KMS-11 (cell line): ENCODE measurements at regions not wholly inside any gene's neighbourhood (a gene's known extent, or its start where the extent isn't known, plus 50 kb on each side); places are given as distances from the start of the nearest gene placed in this dataset.

Source experiments
- H2AFZ ChIP-seq: fragments of 200-600 bp; sonication (generic); 2 replicates; pipeline ENCODE4 v1.6.1; 2016; ENCODE audit warnings: antibody characterized with exemption, mixed run types, low read depth
- H3K27ac ChIP-seq: fragments of 200-600 bp; sonication (generic); 2 replicates; pipeline ENCODE4 v1.6.1; 2016; ENCODE audit warnings: mild to moderate bottlenecking, mixed run types
- H3K27me3 ChIP-seq: fragments of 200-600 bp; sonication (generic); 2 replicates; pipeline ENCODE4 v1.6.1; 2017; ENCODE audit warnings: mild to moderate bottlenecking, low read depth, mixed run types, moderate library complexity; ENCODE audit not compliant: insufficient read depth
- H3K36me3 ChIP-seq: fragments of 200-600 bp; sonication (generic); 2 replicates; pipeline ENCODE4 v1.6.1; 2017; ENCODE audit warnings: mild to moderate bottlenecking, mixed run types; ENCODE audit not compliant: insufficient read depth
- H3K4me1 ChIP-seq: fragments of 200-600 bp; sonication (generic); 2 replicates; pipeline ENCODE4 v1.6.1; 2016; ENCODE audit warnings: mild to moderate bottlenecking, low read depth, mixed run types; ENCODE audit not compliant: poor library complexity, severe bottlenecking
- H3K4me2 ChIP-seq: fragments of 200-600 bp; sonication (generic); 2 replicates; pipeline ENCODE4 v1.7.0; 2016; ENCODE audit warnings: mild to moderate bottlenecking, mixed run types
- H3K4me3 ChIP-seq: fragments of 200-600 bp; sonication (generic); IDR thresholded peaks from 2 replicates; pipeline ENCODE4 v1.6.1; 2017; ENCODE audit warnings: low read depth, low read length, mixed read lengths; ENCODE audit not compliant: insufficient read depth
- H3K79me2 ChIP-seq: fragments of 200-600 bp; sonication (generic); 2 replicates; pipeline ENCODE4 v1.6.1; 2016; ENCODE audit warnings: low read depth, mixed run types; ENCODE audit not compliant: insufficient read depth
- H3K9ac ChIP-seq: fragments of 200-600 bp; sonication (generic); 2 replicates; pipeline ENCODE4 v1.6.1; 2016; ENCODE audit warnings: mild to moderate bottlenecking, mixed run types
- H4K20me1 ChIP-seq: fragments of 200-600 bp; sonication (generic); 2 replicates; pipeline ENCODE4 v1.6.1; 2016; ENCODE audit warnings: mild to moderate bottlenecking, mixed run types; ENCODE audit not compliant: insufficient read depth
- TF ChIP-seq, protein P1 (sequence below): fragments of 200-600 bp; sonication (generic); conservative IDR thresholded peaks from 2 replicates; pipeline ENCODE4 v1.6.1; 2017; ENCODE audit warnings: low read depth, mild to moderate bottlenecking, antibody characterized with exemption, low read length, moderate library complexity, mixed read lengths

DNA sequence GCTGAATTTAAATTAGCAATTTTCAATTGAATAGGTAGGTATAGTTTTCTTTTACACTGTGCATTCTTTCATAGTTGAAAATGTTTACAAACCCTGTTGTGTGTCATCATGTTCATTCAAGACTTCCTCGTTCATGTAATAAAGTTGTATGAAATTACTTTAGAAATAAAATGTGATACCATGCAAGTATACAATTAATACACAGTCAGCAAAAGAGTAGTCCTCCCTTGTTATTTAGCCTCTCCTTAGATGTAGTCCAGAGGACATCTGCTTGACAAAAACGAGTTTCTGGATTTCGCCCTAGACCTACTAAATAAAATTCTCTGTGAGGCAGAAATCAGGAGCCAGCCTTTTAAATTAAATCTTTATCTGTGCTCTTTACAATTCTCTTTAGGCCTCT lies 231.6 kb downstream of the CXXC4 start:
- Histone ChIP-seq H3K4me3 (no peak overlapping the region), H3K4me1 (no peaks in the 10 kb centered on the region), H3K36me3 (no peaks in the 10 kb centered on the region), H3K9ac (no peak overlapping the region), H4K20me1 (no peaks in the 10 kb centered on the region; the same call in 1 of the 2 replicates), H2AFZ (no peak overlapping the region), H3K4me2 (no peak overlapping the region), H3K27me3 (no peaks in the 10 kb centered on the region), H3K79me2 (no peaks in the 10 kb centered on the region), H3K27ac (no peak overlapping the region)
- TF ChIP-seq, protein P1, sequence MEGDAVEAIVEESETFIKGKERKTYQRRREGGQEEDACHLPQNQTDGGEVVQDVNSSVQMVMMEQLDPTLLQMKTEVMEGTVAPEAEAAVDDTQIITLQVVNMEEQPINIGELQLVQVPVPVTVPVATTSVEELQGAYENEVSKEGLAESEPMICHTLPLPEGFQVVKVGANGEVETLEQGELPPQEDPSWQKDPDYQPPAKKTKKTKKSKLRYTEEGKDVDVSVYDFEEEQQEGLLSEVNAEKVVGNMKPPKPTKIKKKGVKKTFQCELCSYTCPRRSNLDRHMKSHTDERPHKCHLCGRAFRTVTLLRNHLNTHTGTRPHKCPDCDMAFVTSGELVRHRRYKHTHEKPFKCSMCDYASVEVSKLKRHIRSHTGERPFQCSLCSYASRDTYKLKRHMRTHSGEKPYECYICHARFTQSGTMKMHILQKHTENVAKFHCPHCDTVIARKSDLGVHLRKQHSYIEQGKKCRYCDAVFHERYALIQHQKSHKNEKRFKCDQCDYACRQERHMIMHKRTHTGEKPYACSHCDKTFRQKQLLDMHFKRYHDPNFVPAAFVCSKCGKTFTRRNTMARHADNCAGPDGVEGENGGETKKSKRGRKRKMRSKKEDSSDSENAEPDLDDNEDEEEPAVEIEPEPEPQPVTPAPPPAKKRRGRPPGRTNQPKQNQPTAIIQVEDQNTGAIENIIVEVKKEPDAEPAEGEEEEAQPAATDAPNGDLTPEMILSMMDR = no peak

DNA sequence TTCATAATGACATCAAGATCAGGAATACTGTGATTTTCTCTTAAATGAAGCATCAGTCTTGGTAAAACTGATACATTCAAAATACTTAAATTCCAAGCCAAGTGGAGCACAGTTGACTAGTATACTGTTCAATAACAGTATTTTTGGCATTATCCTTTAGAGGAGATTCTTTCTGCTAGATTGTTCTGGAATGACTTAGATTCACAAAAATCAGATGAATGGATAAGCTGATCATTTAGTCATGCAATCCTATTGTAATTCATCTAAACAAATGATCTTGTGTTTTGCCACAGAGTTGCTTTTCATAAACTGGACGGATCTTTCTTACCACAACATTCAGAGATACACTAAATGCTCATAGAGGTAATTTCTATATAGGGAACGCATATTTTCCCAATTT lies 232.0 kb downstream of the CXXC4 start:
- H2AFZ ChIP-seq = no peak overlapping the region
- no peaks in the 10 kb centered on the region; the same call in 1 of the 2 replicates for H4K20me1 ChIP-seq
- no peaks in the 10 kb centered on the region for H3K27me3 ChIP-seq
- no peaks in the 10 kb centered on the region for H3K36me3 ChIP-seq
- no peaks in the 10 kb centered on the region for H3K4me1 ChIP-seq
- no peaks in the 10 kb centered on the region for H3K79me2 ChIP-seq
- H3K4me2 ChIP-seq = no peak overlapping the region
- no peak overlapping the region for H3K27ac ChIP-seq
- H3K9ac ChIP-seq = no peak overlapping the region
- TF ChIP-seq, protein P1 = no peak
- no peak overlapping the region for H3K4me3 ChIP-seq

DNA sequence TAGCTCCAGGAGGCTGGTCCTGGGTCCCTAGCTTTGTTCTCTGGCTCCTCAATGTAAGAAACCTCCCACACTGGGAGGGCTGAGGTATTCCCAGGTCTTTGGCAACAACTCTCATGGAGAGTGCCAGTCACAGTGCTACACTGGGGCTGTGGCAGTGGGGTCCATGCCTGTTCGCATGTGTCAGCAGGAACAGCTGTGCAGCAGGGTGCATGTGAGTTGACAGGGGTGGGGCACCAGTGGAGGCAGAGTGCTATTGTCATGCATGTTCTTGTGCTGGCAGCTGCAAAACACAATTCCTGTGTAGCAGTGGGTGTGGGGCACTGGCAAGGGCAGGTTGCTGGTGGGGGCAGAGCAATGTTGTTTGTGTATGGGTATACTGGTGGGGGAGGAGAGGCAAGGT lies 246.0 kb downstream of the CXXC4 start:
- no peaks in the 10 kb centered on the region for H4K20me1 ChIP-seq
- no peak overlapping the region for H3K4me3 ChIP-seq
- no peak overlapping the region for H3K9ac ChIP-seq
- no peaks in the 10 kb centered on the region for H3K27me3 ChIP-seq
- no peaks in the 10 kb centered on the region for H3K4me1 ChIP-seq
- no peak overlapping the region for H2AFZ ChIP-seq
- no peaks in the 10 kb centered on the region for H3K79me2 ChIP-seq
- TF ChIP-seq, protein P1 = no peak
- H3K27ac ChIP-seq = no peak overlapping the region
- H3K36me3 ChIP-seq = no peaks in the 10 kb centered on the region
- H3K4me2 ChIP-seq = no peak overlapping the region

DNA sequence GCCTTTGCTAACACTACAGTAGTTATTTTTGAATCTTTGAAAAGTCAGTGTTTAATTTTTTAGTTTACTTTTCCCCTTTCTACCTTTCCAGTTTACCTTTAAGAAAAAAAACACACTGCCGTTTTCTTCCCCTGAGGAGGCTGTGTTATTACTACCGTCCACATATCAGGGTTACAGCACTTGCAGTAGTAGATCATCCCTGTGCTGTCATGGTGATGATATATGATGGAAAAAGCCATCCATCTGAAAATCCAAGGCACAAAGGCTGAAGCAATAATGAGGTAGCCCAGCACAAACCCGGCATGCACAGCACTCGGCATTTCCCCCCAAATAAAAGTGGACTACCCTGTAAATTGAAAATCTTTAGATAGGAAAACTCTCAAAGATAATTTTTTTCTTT lies 258.7 kb downstream of the CXXC4 start:
- H3K36me3 ChIP-seq = no peaks in the 10 kb centered on the region

More for the DNA sequence above, 258.7 kb downstream of the CXXC4 start:
- Histone ChIP-seq H3K4me2 (no peak overlapping the region), H3K9ac (no peak overlapping the region), H3K79me2 (no peaks in the 10 kb centered on the region), H4K20me1 (no peaks in the 10 kb centered on the region), H2AFZ (no peak overlapping the region), H3K4me3 (no peak overlapping the region), H3K27me3 (no peaks in the 10 kb centered on the region), H3K27ac (no peak overlapping the region), H3K4me1 (no peaks in the 10 kb centered on the region)
- TF ChIP-seq, protein P1 = no peak
